ENCODE measurements at regions not wholly inside any gene's neighbourhood (a gene's known extent, or its start where the extent isn't known, plus 50 kb on each side); places are given as distances from the start of the nearest gene placed in this dataset.

DNA sequence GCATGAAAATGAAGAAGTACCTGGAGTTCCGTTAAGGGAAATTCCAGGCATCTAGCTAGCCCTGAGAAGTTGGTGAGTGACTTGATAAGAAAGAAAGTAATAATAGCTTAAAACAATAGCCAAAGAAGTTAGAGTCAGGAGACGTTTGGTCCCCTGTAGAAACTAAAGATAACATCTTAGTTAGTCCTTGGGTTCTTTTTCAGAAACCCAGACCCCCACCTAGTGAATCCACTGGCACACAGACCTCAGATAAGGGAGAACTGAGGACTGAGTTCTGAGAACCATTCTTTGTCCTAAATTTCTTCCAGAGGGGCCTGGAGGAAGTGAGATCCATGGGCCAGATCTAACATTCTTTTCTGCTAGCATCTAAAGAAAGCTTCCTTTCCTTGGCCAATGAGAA, 335.4 kb downstream of the SLC4A3 start:
- DNase-seq: no peak

DNA sequence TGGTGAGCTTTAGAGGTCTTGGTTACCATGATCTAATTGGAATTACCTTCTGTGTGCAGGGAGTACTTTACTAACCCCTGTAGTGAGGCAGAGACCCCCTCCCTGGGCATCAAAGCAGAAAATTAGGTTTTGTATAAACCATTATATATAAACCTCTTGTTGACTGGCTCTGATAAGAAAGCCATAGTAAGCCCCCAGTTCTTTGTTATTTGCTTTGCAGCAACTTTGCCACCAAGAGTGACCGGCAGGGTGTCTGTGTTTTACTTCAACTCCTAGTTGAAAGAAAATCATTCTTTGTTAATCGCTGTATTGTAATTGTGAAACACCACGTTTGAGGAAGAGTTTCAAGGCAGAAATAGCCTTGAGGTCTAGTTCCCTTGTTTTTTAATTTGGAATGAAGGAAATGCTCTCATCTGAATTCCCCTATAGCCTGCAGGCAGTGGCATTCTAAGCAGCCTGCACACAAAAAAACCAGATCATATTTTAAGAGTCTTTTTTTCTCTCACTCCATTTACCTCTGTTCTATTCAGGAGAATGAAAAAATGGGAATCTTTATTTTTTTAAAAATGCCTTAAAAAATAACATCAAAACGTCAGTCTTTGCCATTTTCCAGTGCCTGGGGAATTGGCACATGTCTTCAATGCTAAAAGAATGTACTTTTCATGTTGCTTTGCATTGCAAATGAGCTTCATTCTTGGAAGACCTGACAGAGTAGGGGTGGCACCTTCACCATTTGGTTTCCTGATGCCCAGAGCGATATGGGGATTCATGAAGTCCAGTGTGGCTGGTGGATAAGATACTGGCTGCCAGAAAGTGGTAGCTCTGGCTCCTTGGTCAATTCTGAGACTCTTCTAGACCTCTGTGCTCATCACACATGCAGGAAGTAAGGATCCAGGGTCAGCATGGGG, 338.1 kb downstream of the SLC4A3 start:
- no peak for DNase-seq

DNA sequence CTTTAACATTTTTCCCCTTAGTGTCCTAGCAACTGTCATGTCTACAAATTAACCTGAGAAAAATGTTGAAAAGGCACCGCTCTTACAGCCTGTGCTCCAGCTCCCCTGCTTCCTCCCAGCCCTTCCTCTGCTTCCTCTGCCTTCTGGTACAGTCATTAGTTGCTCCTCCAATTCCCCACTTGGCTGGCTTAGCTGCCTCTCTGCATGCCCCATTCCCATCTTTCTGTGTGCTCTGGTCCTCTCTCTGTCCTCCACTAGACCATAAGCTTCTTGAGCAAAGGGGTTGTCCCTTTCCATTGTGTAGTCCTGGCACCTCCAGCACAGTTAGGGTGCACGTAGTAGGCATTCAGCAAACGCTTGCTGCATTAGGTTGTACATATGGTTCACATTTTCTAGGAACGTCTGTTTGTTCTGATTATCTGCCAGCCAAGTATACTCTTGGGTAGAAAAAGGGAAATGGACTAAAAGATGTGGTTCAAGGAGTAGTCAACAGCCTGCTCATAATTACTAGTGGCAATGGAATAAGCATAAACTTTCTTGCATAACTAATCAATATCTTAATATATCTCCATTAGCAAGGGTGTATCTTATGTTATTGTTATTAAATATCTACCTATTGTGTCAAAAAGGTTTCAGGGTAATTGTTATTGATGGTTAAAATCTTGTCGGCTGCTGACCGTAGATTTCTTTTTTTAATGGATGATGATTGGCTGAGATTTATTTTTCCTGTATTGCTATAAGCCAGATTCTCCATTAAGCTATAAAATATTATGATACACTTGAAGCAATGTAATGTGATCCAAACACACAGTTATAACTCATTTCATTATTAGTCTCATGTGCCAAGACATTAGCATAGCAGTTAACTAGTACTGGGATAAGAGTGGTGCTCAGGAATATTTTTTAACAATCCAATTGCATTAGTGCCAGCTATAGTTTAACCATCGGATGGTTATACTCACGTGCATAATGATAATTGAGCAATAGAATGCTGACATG, 340.1 kb downstream of the SLC4A3 start:
- DNase-seq: no peak

DNA sequence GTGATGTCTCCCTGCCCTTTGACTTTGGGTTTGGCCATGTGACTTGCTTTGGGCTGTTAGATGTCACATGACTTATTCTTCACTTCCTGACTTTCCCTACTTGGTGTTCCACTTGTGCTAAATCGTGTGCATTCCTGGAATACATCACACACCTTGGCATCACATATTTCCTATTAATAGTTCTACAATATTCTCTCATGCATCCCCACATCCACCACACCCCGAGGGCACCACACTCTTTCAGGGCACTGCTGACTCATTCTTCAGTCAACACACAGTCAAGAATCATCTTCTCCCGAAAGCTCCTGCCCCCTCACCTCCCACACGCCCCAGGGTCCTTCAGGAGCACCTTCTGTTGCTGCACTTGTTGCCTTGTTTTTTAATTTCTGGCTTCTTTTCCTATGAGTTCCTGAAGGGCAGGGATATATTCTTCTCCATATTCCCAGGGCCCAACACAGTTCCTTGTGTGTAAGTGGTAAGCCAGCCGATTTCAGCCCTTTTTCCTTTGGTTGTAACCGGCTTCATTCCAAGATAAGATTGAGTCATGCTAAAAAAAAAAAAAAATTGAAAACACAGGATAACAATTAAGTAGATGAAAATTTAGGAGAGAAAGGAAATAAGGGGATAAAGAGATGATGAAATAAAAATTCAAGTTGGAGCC, 341.4 kb downstream of the SLC4A3 start:
- DNase-seq: no peak

DNA sequence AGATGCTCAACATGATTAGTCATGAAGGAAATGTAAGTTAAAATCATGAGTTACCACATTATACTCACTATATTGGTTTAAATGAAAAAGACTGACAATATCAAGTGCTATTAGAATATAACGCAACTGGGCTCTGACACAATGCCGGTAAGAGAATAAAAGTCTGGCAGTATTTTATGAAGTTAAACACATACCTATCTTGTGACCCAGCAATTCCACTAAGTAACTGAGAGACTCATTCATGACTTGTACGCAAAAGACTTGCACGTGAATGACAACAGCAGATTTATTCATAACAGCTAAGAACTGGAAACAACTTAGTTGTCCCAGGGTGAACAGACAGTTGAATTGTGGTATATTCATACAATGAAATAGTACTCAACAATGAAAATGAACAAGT, 342.1 kb downstream of the SLC4A3 start:
- DNase-seq: no peak

DNA sequence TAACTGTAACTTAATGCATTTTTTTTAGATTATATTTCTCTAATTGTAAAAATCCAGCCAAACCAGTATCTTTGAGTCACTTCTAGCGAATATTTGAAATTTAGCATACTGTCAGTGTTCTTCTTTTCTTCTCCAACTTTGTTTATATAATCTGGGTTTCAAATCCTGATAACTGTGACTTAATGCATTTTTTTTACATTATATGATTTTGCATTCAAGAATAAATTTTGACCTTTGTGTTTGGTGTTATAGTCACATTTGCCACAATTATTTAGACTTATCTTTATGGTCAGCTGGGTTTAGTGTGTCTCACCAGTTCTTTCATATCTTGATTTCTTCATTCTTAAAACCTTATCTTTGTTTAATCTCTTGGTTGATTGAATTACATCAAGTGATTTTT, 345.7 kb downstream of the SLC4A3 start:
- no peak for DNase-seq

DNA sequence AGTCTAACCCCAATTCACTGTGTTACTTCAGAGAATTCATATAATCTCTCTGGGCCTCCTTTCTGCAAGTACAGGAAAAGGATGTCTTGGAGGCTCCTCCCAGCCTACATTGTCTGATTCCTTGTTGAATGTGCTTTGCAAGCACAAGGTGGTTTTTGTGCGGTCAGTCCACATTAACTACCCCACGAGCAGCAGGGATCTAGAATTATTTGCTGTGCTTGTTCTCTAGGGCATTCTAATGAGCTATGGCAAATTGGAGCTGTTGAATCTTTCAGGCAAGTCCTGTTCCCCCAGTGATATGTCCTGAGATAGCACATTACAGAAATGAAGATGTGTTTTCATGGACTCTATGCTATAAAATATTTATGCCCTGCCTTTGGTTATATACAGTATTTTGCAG, 349.4 kb downstream of the SLC4A3 start:
- no peak for DNase-seq

DNA sequence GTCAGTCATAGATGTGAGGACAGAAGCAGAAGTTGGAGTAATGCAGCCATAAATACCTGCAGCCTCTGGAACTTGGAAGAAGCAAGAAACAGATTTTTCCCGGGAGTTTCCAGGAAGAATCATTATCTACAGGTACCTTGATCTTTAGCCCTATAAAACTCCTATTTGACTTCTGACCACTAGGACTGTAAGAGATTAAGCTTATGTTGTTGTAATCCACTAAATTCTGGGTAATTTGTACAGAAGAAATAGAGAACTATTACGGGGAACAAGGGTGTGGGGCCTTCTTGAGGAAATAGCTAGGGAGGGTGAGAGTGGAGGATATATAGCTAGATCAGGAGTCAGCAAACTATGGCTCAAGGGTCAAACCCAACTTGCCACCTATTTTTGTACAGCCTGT, 353.2 kb downstream of the SLC4A3 start:
- no peak for DNase-seq

DNA sequence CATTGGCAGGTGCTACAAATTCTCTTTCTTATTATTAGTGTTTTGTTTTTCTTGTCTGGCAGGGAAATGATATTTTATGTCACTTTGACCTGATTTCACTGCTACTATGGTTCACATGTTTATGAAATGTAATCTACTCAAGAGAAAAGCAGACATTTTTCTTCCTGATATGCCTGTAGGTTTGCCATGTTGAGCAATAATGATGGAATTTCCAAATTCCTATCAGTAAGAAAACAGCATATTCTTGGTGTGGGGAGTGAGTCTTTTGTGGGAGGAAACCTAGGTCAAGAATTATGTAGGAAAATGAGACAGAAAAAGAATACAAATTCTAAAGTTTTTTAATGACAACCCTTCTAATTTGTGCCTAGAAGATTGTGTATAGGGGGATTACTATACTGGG, 356.4 kb downstream of the SLC4A3 start:
- no peak for DNase-seq

DNA sequence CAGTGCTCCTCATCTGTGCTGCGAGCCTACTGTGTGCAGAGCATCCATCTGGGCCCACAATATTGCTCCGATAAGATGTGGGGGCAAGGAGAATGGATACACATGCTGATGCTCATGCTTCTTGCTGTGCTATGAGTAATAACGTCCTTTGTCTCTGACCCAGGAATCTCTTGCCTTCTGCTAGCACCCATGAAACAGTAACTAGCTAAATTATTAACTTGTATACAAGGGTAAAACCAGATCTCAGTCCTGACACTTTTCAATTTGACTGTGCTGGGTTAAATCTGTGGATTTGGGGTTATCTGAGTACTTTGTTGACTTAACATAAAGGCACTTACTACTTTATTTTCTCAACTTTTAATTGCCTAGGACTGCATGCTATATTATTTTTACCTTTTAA, 357.6 kb downstream of the SLC4A3 start:
- no peak for DNase-seq

DNA sequence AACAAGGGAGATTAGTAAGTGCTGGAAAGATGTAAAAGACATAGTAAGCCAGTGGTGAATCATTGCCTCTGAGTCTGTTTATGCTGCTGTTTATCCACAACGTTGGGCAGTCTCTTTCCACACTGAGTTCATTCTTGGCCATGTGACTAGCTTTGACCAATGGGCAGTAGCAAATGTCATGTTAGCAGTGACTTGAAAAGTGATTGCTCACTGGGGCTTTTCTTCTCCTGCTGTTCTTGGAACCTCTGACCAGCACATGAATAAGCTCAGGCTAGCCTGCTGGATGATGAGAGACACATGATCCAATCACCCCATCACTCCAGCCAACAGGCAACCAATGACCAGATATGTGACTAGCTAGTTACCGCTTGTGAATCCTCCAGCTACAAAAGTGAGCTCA, 360.4 kb downstream of the SLC4A3 start:
- DNase-seq: no peak

DNA sequence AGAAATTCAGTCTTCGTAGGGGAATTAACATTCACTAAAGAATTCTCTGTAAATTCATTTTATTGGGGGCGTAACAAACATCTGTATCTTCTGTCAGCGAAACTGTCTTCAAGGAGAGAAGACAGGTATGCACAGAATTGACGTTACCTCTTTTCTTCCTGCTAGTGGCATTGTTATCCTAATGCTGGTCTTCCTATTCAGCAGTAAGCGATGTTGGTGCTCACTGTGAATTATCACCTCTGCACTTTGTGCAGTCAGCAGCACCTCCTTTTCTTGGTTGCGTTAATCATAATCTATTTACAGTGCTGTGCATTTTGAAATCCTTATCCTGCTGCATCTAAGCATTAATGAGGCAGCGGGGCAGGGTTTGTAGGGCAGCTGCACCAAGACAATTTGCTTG, 362.3 kb downstream of the SLC4A3 start:
- DNase-seq: no peak

DNA sequence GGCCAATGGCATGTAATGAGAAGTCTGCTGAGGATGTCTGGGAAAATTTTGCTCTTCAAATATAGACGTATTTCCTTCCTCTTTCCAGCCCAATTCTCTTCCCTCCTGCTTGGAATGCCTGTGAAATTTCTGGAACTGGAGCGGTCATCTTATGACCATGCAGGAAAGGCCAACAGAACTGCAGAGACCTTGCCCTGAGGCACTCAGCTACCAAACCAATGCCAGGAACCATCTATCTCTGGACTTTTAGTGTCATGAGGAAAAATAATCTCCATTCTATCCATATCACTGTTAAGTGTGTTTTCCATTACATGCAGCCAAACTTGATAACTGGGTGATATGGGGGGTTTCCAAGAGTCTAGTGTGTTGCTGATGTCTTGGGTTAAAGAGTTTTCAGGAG, 363.7 kb downstream of the SLC4A3 start:
- DNase-seq: no peak

DNA sequence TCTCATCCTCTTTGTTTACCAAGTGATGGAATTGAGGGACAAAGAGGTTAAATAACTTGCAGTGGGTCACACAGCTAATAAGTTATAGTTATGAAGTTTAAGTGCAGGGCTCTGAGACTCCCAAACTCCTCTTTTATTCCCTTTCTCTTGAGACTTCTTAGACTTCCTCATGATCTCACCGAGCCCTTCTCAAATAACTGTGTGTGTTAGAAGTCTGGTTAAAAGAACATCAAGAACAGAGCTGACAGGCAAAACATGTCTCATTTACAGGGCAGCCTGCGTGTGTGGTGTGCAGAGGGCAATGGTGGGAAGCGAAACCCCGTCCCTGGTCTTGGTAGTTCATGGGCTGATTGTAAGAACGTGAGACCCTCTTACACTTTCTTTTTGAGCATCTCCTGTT, 368.0 kb downstream of the SLC4A3 start:
- DNase-seq: no peak

DNA sequence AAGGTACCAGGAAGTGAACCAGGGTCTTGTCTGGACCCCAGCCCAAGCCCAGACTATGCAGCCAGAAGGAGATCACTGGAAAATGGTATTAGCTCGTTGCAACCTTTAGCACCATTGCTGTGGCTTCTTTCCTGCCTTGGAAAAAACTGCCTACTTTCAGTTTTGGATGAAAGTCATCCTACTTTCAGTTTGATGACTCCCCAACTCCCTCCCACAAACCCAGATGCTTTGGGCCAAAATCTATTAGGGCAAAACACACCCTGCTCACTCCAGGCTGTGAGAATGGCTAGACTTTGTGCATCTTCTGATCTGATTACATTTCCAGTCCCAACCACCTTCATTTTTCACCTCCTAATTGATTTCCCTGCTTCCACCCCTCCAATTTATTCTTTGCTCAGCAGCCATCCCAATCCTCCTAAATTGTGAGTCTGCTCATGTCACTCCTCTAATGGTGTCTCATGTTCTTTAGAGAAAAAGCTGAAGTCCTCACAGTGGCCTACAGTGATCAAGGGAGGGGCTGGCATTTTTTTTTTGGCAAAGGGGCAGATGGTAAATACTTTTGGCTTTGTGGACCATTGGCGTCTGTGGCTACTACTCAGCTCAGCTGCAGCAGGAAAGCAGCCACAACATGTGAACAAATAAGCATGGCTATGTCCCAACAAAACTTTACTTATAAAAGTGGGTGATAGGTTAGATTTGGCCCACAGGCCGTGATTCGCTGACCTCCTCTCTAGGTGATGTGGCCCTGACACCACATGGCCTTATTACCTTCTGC, 368.7 kb downstream of the SLC4A3 start:
- DNase-seq: no peak

DNA sequence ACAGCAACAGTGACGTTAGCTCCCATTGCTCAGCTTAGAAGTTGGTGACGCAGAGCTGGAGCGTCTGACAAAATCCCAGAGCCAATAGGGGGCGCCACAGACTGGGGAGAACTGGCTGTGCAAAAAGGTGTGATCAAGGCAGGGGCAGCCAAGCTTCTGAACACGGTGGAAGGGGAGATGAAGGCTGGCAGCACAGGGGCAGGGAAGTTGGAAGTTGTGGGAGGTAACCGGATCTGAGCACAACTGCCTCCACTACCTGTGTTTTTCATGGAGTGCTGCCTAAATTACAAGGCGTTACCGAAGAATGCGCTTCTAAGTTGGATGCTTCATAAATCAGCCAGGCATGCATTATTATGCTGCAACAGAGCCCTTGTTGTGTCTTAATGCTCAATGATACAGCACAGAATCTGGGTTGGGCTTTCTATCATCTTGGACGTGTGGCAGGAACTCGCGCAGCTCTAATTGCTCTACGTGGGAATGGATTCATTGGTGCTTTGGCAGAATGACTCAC, 370.0 kb downstream of the SLC4A3 start:
- no peak for DNase-seq

DNA sequence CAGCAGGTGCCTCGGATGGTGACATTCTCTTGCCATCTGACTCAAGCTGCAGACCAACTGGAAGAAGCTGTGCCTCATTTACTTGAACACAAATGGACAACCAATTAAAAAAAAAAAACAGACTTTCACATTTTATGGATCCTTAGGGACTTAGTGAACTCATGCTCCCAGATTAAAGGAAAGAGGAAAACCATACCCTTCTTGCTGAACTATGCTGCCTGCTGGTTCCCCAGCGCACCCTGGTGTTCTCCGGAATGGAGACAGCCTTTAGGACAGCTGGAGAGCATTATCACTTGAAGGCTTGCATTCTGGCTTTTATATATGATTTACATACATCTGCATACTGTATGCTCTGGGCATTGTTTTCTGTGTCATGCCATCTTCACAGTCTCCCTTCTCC, 370.7 kb downstream of the SLC4A3 start:
- no peak for DNase-seq

DNA sequence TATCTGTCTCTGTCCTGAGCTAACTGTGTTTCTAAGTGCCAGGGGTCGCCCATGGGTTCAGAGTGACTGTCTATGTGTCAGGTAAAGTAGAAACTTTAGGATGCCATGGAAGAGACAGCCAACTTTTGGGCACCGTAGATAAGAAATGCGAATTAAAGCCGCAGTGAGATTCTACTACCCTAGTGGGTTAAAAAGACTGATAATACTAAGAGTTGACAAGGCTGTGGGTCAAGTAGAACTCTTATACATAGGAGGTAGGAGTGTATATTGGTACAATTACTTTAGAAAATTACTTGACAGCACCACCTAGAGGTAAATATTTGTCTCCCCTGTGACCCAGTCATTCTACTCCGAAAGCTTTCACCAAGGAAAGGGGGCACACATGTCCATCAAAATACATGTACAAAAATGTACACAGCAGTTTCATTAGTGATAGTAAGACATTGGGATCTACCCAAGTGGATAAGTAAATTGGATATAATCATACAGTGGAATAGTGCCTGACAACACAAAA, 371.3 kb downstream of the SLC4A3 start:
- no peak for DNase-seq

DNA sequence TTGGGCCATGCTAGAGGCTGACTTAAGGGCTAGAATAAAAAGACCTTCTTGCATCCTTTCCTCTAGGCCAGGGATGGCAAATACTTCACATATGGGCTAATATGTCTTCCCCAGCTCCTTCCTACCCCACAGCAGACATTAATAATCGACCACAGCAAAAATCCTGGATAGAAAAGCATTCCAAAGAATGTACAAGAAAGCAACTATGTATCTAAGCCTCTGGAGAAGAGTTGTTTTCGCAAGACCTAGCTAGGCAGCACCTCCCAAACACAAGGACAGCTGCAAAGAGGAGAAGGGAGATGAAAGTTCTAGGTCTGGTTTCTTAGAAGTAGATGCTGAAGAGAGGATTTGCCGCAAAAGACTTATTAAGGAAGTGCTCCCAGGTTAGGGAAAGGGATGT, 372.6 kb downstream of the SLC4A3 start:
- no peak for DNase-seq

DNA sequence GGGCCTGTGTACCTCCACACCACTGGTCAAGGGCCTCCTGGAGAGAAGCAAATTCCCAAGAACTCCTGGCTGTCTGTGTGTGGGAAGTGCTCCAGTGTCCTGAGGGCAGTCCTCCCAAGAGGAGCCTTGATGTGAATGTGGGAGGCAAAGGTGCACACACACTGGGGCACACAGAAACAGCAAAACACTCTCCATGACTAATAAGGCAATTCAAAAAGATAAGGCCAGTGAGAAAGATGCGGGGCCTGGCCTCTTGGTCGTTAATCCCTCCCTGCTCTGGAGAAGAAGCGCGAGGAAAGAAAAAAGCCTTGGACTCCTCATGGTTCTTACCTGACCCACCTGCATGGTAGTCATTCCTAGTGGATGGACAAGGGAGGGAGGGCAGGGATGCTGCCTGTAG, 373.2 kb downstream of the SLC4A3 start:
- no peak for DNase-seq

DNA sequence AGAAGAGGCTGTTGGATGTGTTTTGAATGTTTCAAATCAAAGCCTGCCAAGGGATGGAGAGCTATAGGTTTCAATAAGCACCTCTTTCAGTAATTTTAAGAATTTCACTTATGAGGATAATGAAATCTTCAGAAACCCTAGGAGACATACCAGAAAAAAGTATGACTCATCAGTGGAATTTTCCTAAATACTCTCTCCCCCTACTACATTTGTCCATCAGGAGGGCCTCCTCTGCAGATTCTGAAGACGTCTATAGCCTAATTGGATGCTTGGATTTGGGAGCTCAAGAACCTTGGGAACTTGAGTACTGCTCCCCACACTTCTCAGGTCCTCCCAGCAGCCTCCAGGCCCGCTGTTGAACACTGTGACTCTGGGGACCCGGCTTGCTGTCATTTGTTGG, 374.3 kb downstream of the SLC4A3 start:
- DNase-seq: no peak

DNA sequence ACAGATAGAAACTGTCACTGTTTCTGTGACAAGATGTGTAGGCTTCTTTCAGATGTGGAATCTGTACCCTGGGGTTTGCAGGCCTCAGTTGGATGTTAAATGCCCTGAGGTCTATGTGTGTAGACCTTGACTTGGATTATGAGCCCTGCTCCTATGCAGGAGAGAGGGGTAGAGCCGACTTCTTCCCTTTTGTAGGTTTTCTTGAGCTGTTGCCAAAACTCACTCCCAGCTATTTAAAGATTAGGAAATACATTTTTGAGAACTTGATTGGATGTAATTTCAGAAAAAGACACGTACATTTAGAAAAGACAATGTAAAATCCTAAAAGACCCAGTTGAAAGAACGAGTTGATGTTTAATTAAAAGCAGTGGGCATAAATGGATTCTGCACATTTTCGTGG, 374.8 kb downstream of the SLC4A3 start:
- no peak for DNase-seq

All from inflammatory macrophage treated with lipopolysaccharide for 1 hour (primary cell).